IMR-90 (cell line): ENCODE measurements at regions not wholly inside any gene's neighbourhood (a gene's known extent, or its start where the extent isn't known, plus 50 kb on each side); places are given as distances from the start of the nearest gene placed in this dataset.

Experiments used
- ATAC-seq: fragments of 200-7000 bp; cut with Tn5 transposase; 2 replicates; pipeline ENCODE4 v1.9.1; 2020; ENCODE audit warnings: low read depth, mild to moderate bottlenecking, moderate library complexity
- BruUV-seq: library from RNA; stranded (reverse); fragments of 400-500 nt; replicated peaks from 2 replicates; lab custom pipeline; 2021; lab: Mats Ljungman, UMichigan
- CTCF ChIA-PET: fragments of 300-600 bp; formaldehyde crosslinking; extraction: SDS; loops from one replicate; lab custom pipeline; 2021; ENCODE audit warnings: antibody characterized with exemption; lab: Yijun Ruan, JAX
- POLR2A ChIA-PET: fragments of 300-600 bp; sonication (Branson Sonifier 250); formaldehyde crosslinking; loops from one replicate; lab custom pipeline; 2022; ENCODE audit warnings: antibody characterized with exemption; ENCODE audit not compliant: unreplicated experiment; lab: Charles Lee
- DNase-seq: peaks from one replicate; pipeline ENCODE4 v3.0.0; 2013
- H2AFZ ChIP-seq: replicated peaks from 2 replicates; pipeline ENCODE3; 2013; ENCODE audit warnings: low read length, mild to moderate bottlenecking; ENCODE audit not compliant: poor library complexity
- H2AK5ac ChIP-seq: 2 replicates; pipeline ENCODE4 v1.6.1; 2013; ENCODE audit warnings: low read depth, low read length, inconsistent platforms
- H2AK9ac ChIP-seq: replicated peaks from 2 replicates; pipeline ENCODE3; 2013; ENCODE audit warnings: mild to moderate bottlenecking, low read depth, low read length, moderate library complexity; ENCODE audit not compliant: poor library complexity
- H2BK120ac ChIP-seq: 2 replicates; pipeline ENCODE4 v1.6.1; 2013; ENCODE audit warnings: low read depth, low read length, inconsistent platforms
- H2BK15ac ChIP-seq: 3 replicates; pipeline ENCODE4 v1.6.1; 2013; ENCODE audit warnings: low read depth, low read length, inconsistent platforms
- H2BK20ac ChIP-seq: 2 replicates; pipeline ENCODE4 v1.6.1; 2013; ENCODE audit warnings: low read depth, mild to moderate bottlenecking, inconsistent platforms, low read length, moderate library complexity
- H2BK5ac ChIP-seq: 2 replicates; pipeline ENCODE4 v1.6.1; 2013; ENCODE audit warnings: mild to moderate bottlenecking, low read depth, low read length, inconsistent platforms; ENCODE audit not compliant: poor library complexity, severe bottlenecking
- H3K14ac ChIP-seq: replicated peaks from 2 replicates; pipeline ENCODE4 v1.6.1; 2013; ENCODE audit warnings: low read depth, low read length, inconsistent platforms
- H3K18ac ChIP-seq: 2 replicates; pipeline ENCODE4 v1.6.1; 2013; ENCODE audit warnings: low read depth, low read length, control low read depth
- H3K23ac ChIP-seq: 2 replicates; pipeline ENCODE4 v1.6.1; 2013; ENCODE audit warnings: low read depth, low read length, inconsistent platforms
- H3K27ac ChIP-seq: 2 replicates; pipeline ENCODE4 v1.5.1; 2013; ENCODE audit warnings: mild to moderate bottlenecking, control low read depth, low read length; ENCODE audit not compliant: insufficient read depth
- H3K27me3 ChIP-seq: 2 replicates; pipeline ENCODE4 v1.6.1; 2013; ENCODE audit warnings: low read length; ENCODE audit not compliant: control insufficient read depth, insufficient read depth
- H3K36me3 ChIP-seq: 2 replicates; pipeline ENCODE4 v1.6.1; 2013; ENCODE audit warnings: low read length, mixed read lengths; ENCODE audit not compliant: control insufficient read depth, insufficient read depth
- H3K4ac ChIP-seq: 2 replicates; pipeline ENCODE4 v1.6.1; 2013; ENCODE audit warnings: low read depth, low read length, inconsistent platforms
- H3K4me1 ChIP-seq: 2 replicates; pipeline ENCODE4 v1.6.1; 2013; ENCODE audit warnings: low read length, mixed read lengths; ENCODE audit not compliant: control insufficient read depth, insufficient read depth
- H3K4me2 ChIP-seq: 2 replicates; pipeline ENCODE4 v1.6.1; 2013; ENCODE audit warnings: low read depth, mild to moderate bottlenecking, control low read depth, low read length, moderate library complexity
- H3K4me3 ChIP-seq: 2 replicates; pipeline ENCODE4 v1.5.1; 2013; ENCODE audit warnings: low read depth, mild to moderate bottlenecking, control low read depth, low read length, moderate library complexity; ENCODE audit not compliant: insufficient read depth
- H3K56ac ChIP-seq: 2 replicates; pipeline ENCODE4 v1.6.1; 2013; ENCODE audit warnings: low read length, inconsistent platforms; ENCODE audit not compliant: insufficient read depth; ENCODE audit errors: extremely low read depth
- H3K79me1 ChIP-seq, 2 experiments: 2 replicates each; pipeline ENCODE4 v1.6.1; 2013; ENCODE audit warnings: low read length in 2 of 2, inconsistent platforms in 1 of 2, low read depth in 1 of 2
- H3K9ac ChIP-seq: 2 replicates; pipeline ENCODE4 v1.6.1; 2013; ENCODE audit warnings: low read depth, low read length, control low read depth
- H3K9me1 ChIP-seq: 2 replicates; pipeline ENCODE4 v1.6.1; 2013; ENCODE audit warnings: low read length, inconsistent platforms; ENCODE audit not compliant: insufficient read depth
- H3K9me3 ChIP-seq: 2 replicates; pipeline ENCODE4 v1.6.1; 2013; ENCODE audit warnings: low read length; ENCODE audit not compliant: control insufficient read depth, insufficient read depth
- H4K20me1 ChIP-seq: 2 replicates; pipeline ENCODE4 v1.6.1; 2013; ENCODE audit warnings: low read length, inconsistent platforms; ENCODE audit not compliant: insufficient read depth
- H4K5ac ChIP-seq: 2 replicates; pipeline ENCODE4 v1.6.1; 2013; ENCODE audit warnings: mild to moderate bottlenecking, low read depth, low read length, control low read depth
- H4K8ac ChIP-seq, 2 experiments: 2 replicates each; pipeline ENCODE4 v1.6.1; 2013; ENCODE audit warnings: low read depth in 2 of 2, low read length in 2 of 2, control low read depth in 1 of 2, inconsistent platforms in 1 of 2
- H4K91ac ChIP-seq: 2 replicates; pipeline ENCODE4 v1.6.1; 2013; ENCODE audit warnings: low read depth, low read length, inconsistent platforms; ENCODE audit not compliant: insufficient read depth
- BHLHE40 ChIP-seq: fragments of 150-350 bp; IDR thresholded peaks from 2 replicates; pipeline ENCODE4 v1.6.1; 2016; ENCODE audit warnings: mild to moderate bottlenecking, low read depth, low read length
- CEBPB ChIP-seq: IDR thresholded peaks from 2 replicates; pipeline ENCODE4 v1.6.1; 2012; ENCODE audit warnings: low read depth, low read length, improper control_type of control experiment
- FOS ChIP-seq: fragments of 150-350 bp; IDR thresholded peaks from 2 replicates; pipeline ENCODE4 v1.6.1; 2016; ENCODE audit warnings: low read depth, low read length
- MAFK ChIP-seq: IDR thresholded peaks from 2 replicates; pipeline ENCODE4 v1.6.1; 2012; ENCODE audit warnings: low read depth, low read length, improper control_type of control experiment
- RCOR1 ChIP-seq: IDR thresholded peaks from 2 replicates; pipeline ENCODE4 v1.6.1; 2012; ENCODE audit warnings: mild to moderate bottlenecking, low read length, improper control_type of control experiment; ENCODE audit not compliant: insufficient replicate concordance
- WGBS, 2 experiments: methylation state at CpG; one replicate each; pipeline versions ENCODE4 v1.1.5 to v1.1.7; 2013; ENCODE audit warnings: missing lambda C conversion rate in 2 of 2; ENCODE audit not compliant: insufficient read length in 1 of 2; ENCODE audit errors: extremely low coverage in 2 of 2; 5-methylcytosine and 5-hydroxymethylcytosine counted together
- dilution Hi-C: fragments of 300-500 bp; cut with HindIII; formaldehyde crosslinking; loops from one replicate; pipeline ENCODE4 v1.14.3; 2018; ENCODE audit warnings: low sequenced_read_pairs; ENCODE audit not compliant: unreplicated experiment
- in situ Hi-C: fragments of 300-500 bp; cut with MboI; formaldehyde crosslinking; loops from 3 replicates; pipeline ENCODE4 v1.14.3; 2019; ENCODE audit warnings: low sequenced_read_pairs, inconsistent platforms, mixed read lengths
- intact Hi-C: fragments of 100-400 bp; cut with micrococcal nuclease; formaldehyde crosslinking; loops from 2 replicates; pipeline ENCODE4 v1.10.0; 2022
- TF ChIP-seq, protein P1 (sequence below): fragments of 150-350 bp; IDR thresholded peaks from 2 replicates; pipeline ENCODE4 v1.6.1; 2017; ENCODE audit warnings: mild to moderate bottlenecking, antibody characterized with exemption, low read length, low read depth
- TF ChIP-seq, protein P2 (sequence below): conservative IDR thresholded peaks from 2 replicates; pipeline ENCODE4 v1.5.1; 2012; ENCODE audit warnings: mild to moderate bottlenecking, low read depth, low read length, improper control_type of control experiment
- TF ChIP-seq, protein P3 (sequence below): fragments of 150-350 bp; IDR thresholded peaks from 2 replicates; pipeline ENCODE4 v1.6.1; 2016; ENCODE audit warnings: low read depth, mild to moderate bottlenecking, low read length, moderate library complexity, borderline replicate concordance

DNA sequence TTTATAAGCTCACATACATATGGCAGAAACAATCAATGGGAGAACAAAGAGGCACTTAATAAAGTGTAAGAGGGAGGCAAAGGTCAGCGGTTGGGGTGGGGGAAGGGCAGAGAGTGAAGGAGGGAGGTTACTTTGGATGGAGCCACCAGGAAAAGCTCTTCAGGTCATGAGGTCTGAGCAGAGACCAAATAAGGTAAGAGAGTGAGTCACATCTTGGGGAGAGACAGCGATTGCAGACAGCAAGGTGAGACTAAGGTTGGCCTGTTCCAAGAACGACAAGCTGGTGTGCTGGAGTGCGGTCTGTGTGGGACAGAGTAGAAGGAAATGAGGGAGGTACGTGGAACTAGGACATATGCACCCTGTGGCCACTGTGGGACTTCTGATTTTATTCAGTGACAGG, 74.3 kb upstream of the TOMM7 start:
- H2AFZ ChIP-seq, result no peak overlapping the region
- WGBS, 2 experiments, result 89% methylated on average over 5 of the region's 5 CpGs; no CpG with 5 or more reads in 1 of the 2 experiments
- DNase-seq (no peak), ATAC-seq (no peak)
- H2AK5ac ChIP-seq, result no peak overlapping the region
- no peaks in the 10 kb centered on the region for H3K27me3 ChIP-seq
- H3K27ac ChIP-seq, result no peak overlapping the region
- no peak overlapping the region for H3K4me2 ChIP-seq
- H4K8ac ChIP-seq, result no peak overlapping the region
- peak overlapping the region; percentile 31; the same call in 1 of the 2 replicates for H4K91ac ChIP-seq
- no peak overlapping the region for H3K4me3 ChIP-seq
- H3K9ac ChIP-seq, result no peak overlapping the region
- in situ Hi-C loops, result no loop called here
- ChIA-PET POLR2A (no interaction called here), CTCF (interaction anchor here (0.5 to 0.8 kb wide), 3 partner anchors 11 to 161 kb away, joined by 3 read pairs; no protein-coding TSS in a partner anchor)
- no peaks in the 10 kb centered on the region for H3K79me1 ChIP-seq
- intact Hi-C loops, result no loop called here
- no peak overlapping the region for H2BK20ac ChIP-seq
- H3K36me3 ChIP-seq, result no peaks in the 10 kb centered on the region
- no peak overlapping the region for H2AK9ac ChIP-seq
- no peaks in the 10 kb centered on the region for H4K20me1 ChIP-seq
- TF ChIP-seq, protein P1, sequence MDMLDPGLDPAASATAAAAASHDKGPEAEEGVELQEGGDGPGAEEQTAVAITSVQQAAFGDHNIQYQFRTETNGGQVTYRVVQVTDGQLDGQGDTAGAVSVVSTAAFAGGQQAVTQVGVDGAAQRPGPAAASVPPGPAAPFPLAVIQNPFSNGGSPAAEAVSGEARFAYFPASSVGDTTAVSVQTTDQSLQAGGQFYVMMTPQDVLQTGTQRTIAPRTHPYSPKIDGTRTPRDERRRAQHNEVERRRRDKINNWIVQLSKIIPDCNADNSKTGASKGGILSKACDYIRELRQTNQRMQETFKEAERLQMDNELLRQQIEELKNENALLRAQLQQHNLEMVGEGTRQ, result no peak
- TF ChIP-seq, protein P2, sequence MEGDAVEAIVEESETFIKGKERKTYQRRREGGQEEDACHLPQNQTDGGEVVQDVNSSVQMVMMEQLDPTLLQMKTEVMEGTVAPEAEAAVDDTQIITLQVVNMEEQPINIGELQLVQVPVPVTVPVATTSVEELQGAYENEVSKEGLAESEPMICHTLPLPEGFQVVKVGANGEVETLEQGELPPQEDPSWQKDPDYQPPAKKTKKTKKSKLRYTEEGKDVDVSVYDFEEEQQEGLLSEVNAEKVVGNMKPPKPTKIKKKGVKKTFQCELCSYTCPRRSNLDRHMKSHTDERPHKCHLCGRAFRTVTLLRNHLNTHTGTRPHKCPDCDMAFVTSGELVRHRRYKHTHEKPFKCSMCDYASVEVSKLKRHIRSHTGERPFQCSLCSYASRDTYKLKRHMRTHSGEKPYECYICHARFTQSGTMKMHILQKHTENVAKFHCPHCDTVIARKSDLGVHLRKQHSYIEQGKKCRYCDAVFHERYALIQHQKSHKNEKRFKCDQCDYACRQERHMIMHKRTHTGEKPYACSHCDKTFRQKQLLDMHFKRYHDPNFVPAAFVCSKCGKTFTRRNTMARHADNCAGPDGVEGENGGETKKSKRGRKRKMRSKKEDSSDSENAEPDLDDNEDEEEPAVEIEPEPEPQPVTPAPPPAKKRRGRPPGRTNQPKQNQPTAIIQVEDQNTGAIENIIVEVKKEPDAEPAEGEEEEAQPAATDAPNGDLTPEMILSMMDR, result no peak
- TF ChIP-seq BHLHE40, result no peak
- no peak for TF ChIP-seq FOS
- TF ChIP-seq, protein P3, sequence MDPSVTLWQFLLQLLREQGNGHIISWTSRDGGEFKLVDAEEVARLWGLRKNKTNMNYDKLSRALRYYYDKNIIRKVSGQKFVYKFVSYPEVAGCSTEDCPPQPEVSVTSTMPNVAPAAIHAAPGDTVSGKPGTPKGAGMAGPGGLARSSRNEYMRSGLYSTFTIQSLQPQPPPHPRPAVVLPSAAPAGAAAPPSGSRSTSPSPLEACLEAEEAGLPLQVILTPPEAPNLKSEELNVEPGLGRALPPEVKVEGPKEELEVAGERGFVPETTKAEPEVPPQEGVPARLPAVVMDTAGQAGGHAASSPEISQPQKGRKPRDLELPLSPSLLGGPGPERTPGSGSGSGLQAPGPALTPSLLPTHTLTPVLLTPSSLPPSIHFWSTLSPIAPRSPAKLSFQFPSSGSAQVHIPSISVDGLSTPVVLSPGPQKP, result no peak
- no peak for TF ChIP-seq CEBPB
- no peak for TF ChIP-seq RCOR1
- no peak for TF ChIP-seq MAFK
- no peak overlapping the region for H2BK120ac ChIP-seq
- no peak overlapping the region; the same call in 2 of the 3 replicates for H2BK15ac ChIP-seq
- H3K4ac ChIP-seq, result no peak overlapping the region
- H3K9me3 ChIP-seq, result no peaks in the 10 kb centered on the region
- H3K18ac ChIP-seq, result no peak overlapping the region
- H3K9me1 ChIP-seq, result 0 out of 2 replicates have a peak, but pooled peaks cover 3% of the 10 kb centered on the region
- H4K5ac ChIP-seq, result no peak overlapping the region
- H2BK5ac ChIP-seq, result no peak overlapping the region
- BruUV-seq, result no TSS peak
- H3K56ac ChIP-seq, result no peak overlapping the region
- H3K23ac ChIP-seq, result no peak overlapping the region
- dilution Hi-C loops, result no loop called here
- peaks cover 5% of the 10 kb centered on the region for H3K4me1 ChIP-seq
- H3K14ac ChIP-seq, result no peak overlapping the region
